SK-N-MC (cell line): ENCODE measurements at regions not wholly inside any gene's neighbourhood (a gene's known extent, or its start where the extent isn't known, plus 50 kb on each side); places are given as distances from the start of the nearest gene placed in this dataset.
"Not testable (repeated sequence)": the region's sequence is repeated elsewhere in the genome, so short reads cannot be mapped to it uniquely, and the experiment has no call there.

Experiments used
- EZH2 ChIP-seq: fragments of 200-600 bp; sonication (generic); IDR thresholded peaks from one replicate; pipeline ENCODE4 v1.6.1; 2017; ENCODE audit warnings: antibody characterized with exemption
- POLR2AphosphoS5 ChIP-seq: IDR thresholded peaks from 2 replicates; pipeline ENCODE4 v1.6.1; 2012; ENCODE audit warnings: mild to moderate bottlenecking, low read depth, low read length, borderline replicate concordance

DNA sequence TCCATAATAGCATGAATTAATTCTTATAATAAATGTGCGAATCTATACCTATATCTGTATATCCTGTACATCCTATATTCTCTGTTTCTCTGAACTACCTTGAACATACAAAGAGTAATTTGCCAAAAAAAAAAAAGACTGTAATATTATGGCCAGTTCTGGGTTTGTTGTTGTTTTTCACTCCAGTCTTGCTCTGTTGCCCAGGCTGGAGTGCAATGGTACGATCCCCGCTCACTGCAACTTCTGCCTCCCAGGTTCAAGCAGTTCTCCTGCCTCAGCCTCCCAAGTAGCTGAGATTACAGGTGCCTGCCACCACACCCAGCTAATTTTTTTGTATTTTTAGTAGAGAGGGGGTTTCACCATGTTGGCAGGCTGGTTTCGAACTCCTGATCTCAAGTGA, 876.9 kb upstream of the POT1 start:
- TF ChIP-seq POLR2AphosphoS5, EZH2: not testable (repeated sequence)
